ENCODE measurements at regions not wholly inside any gene's neighbourhood (a gene's known extent, or its start where the extent isn't known, plus 50 kb on each side); places are given as distances from the start of the nearest gene placed in this dataset.
"Not testable (repeated sequence)": the region's sequence is repeated elsewhere in the genome, so short reads cannot be mapped to it uniquely, and the experiment has no call there.

- DNase-seq: no peak
Measured at GRCh38 chr3:170814822-170815221, 55.2 kb downstream of the RPL22L1 start.

DNA sequence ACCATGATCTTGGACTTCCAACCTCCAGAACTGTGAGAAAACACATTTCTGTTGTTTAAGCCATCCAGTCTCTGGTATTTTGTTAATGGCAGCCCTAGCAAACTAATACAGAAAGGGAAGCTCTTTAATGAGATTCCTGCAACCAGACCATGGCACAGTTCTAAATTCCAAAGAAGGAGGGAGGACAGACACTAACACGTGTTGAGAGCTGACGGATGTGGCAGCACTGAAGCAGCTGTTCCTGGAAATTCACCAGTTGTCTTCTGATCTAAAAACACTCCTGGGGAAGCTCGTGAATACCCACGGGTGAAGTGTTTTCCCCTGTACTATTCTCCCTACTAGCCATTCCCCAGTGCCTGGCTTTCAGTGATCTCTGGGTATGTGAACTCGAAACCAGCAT is 56.7 kb downstream of the RPL22L1 start:
- DNase-seq: no peak

DNA sequence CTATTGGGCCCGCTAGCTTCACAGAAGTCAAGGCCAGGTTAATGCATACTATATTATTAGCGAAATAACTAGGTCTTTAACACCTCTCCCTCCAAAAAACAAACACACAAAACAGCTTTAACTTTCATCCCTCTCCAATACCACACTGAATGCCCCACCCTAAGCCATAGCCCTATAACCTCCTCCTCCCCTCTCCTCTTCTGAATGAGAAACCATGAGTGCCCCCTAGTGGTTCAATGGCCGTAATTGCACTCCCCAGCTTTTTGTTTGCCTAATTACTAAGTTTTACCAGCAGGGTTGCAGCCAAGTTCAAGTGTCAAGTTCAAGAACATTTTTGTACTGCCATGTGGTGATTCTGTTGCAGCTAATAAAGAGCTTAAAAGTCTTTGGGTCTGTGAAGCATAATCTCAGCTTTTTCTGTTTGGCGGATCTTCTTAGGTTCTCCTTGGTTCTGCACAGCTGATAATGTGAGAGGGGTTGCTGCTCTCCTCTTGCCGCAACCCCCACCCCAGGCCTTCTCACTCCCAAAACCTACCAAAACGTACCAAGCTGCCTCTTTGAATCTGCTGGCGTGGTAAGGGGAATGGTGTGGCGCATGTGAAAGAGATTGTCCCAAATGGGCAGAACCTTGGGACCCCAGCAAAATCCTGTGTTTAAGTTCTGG is 57.9 kb downstream of the RPL22L1 start:
- DNase-seq: peak; percentile 59 to 76

- no peak for DNase-seq
Measured at GRCh38 chr3:170811515-170811914, 58.5 kb downstream of the RPL22L1 start.

- DNase-seq: no peak
Measured at GRCh38 chr3:170809975-170810357, 60.0 kb downstream of the RPL22L1 start.

DNA sequence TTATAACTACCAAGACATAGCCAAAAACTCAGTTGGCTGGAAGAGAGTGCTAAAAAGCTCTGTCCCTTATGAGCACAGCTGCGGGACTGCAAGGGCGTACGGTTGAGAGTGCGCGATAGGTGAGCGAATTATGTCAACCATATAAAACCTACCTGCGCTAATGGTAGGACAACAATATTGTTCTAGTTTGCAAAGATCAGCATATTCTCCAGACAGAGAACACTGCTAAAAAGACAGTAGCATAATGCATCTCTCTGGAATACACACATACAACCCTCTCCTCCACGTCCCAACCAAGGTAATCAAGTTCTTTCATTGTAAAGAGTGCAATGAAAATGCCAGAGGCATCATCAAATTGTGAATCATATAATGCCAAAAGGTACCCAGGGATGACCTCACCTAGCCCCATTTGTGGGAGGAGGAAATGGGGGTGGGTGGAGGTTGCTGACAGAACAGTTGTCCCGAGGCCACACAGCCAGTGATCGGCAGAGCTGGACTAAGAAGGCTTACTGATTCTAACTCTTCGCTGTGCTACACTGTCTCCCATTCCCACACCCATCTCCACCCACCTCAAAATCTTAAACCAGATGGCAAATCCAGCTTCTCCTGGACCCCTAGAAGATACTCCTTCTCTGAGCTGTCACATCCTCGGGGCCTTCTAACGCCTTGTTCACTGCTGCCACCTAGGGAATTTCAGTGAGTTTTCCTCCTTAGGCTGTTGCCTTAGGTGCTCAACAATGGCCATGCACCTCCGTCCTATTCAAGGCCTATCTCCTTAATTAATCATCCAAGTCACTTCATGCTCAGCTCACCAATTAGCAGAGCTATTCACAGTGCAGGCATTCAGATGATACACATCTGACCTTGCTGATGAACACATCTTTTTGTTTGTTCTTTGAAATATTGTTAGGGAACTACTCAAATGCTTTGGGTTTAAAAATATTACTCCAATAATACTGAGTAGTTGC is 60.7 kb downstream of the RPL22L1 start:
- peak in 1 of 2 donors; percentile 27 for DNase-seq

GRCh38 chr3:170808041-170808440 is 62.0 kb downstream of the RPL22L1 start:
- DNase-seq: no peak

DNA sequence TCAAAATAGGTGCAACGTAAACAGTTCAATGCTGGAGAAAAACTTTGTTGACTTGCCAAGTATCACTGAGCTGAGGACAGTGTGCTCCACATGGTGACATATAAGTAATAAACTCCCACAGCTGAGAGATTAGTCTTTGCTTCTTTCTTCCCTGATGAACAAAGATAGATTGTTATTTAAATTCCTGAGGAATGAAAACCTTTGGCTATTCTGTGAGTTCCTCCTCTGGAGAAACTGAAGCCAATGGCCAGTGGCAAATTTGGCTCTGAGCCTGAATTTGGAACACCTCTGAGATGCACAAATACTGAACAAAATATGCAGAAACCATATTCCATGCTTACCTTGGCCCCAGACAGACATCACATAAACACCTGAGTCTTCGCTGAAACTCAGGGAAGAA is 63.3 kb downstream of the RPL22L1 start:
- no peak for DNase-seq

DNA sequence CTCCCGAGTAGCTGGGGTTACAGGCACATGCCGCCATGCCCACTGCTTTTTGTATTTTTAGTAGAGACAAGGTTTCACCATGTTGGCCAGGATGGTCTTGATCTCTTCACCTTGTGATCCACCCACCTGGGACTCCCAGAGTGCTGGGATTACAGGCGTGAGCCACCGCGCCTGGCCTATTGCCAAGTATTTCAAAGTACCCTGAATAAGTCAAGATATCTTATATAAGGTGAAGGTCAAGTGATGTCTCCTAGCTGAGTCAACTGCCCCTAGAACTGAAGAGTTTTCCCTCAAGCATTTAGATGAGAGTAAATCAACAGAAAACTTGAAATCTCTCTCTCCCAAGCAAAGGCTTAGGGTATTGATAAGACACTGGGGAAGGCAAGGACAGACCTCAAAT is 63.9 kb downstream of the RPL22L1 start:
- DNase-seq: no peak

DNA sequence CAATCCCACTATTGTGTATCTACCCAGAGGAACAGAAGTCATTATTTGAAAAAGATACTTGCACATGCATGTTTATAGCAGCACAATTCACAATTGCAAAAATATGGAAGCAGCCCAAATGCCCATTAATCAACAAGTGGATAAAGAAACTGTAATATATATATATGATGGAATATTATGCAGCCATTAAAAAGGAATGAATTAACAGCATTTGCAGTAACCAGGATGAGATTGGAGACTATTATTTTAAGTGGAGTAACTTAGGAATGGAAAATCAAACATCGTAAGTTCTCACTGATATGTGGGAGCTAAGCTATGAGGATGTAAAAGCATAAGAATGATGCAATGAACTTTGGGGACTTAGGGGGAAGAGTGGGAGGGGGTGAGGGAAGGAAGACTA is 64.7 kb downstream of the RPL22L1 start:
- not testable (repeated sequence) for DNase-seq

DNA sequence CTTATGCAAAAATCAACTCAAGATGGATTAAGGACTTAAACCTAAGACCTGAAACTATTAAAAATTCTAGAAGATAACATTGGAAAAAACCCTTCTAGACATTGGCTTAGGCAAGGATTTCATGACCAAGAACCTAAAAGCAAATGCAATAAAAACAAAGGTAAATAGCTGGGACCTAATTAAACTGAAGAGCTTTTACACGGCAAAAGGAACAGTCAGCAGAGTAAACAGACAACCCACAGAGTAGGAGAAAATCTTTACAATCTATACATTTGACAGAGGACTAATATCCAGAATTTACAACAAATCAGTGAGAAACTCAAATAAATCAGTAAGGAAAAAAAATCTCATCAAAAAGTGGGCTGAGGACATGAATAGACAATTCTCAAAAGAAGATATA is 65.4 kb downstream of the RPL22L1 start:
- DNase-seq: not testable (repeated sequence)

GRCh38 chr3:170804078-170804477 is 65.9 kb downstream of the RPL22L1 start:
- DNase-seq: no peak

- DNase-seq: no peak
Measured at GRCh38 chr3:170802164-170803151, 67.5 kb downstream of the RPL22L1 start.

DNA sequence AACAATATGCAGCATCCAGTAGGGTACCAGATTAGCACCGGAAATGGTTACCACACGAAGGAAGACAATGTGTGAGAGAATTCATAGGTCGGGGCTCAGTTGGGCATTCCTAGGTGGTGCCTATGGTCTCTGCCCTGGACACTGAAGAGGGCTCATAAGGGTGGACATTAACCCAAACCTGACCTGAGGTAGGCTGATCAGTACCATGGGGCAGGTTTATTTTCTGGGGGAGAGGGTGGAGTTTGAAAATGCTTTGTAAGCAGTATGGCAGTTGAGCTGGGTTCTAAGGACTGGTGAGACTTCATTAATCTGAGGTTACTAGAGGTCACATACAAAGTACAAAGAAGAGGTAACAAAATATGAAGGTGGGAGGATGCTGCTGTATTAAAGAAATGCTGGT is 68.4 kb downstream of the RPL22L1 start:
- DNase-seq: no peak

- DNase-seq: not testable (repeated sequence)
Measured at GRCh38 chr3:170800275-170800674, 69.7 kb downstream of the RPL22L1 start.

GRCh38 chr3:170799009-170799408 is 71.0 kb downstream of the RPL22L1 start:
- no peak for DNase-seq

DNA sequence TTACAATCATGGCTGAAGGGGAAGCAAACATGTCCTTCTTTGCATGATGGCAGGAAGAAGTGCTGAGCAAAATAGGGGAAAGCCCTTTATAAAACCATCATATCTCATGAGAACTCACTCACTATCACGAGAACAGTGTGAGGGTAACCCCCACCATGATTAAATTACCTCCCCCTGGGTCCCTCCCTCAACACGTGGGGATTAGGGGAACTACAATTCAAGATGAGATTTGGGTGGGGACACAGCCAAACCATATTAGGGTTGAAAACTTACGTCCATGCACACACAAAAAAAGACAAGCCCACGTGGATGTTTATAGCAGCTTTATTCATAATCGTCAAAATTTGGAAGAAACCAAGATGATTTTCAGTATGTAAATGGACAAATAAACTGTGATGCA is 72.3 kb downstream of the RPL22L1 start:
- DNase-seq: no peak

GRCh38 chr3:170792471-170792870 is 77.5 kb downstream of the RPL22L1 start:
- DNase-seq: no peak

DNA sequence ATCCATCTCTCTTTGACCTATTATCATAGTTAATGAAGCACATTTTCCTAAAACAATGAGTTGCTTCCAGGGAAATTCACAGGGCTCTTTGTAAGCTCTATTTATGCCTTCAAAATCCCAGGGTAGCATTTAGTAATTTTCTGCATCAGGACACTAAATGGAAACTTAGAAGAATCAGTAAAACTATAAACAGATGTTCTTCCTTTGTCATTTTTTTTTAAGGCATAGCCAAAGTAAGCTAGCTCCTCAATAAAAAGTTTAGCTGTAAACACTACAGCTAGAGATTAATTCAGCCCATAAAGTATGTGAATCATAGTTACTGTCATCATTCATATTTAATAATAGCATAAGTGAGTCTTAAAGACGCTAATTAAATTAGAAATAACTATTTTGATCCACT is 79.3 kb downstream of the RPL22L1 start:
- no peak for DNase-seq

- no peak for DNase-seq
Measured at GRCh38 chr3:170787464-170787863, 82.5 kb downstream of the RPL22L1 start.

GRCh38 chr3:170785454-170785853 is 84.5 kb downstream of the RPL22L1 start:
- DNase-seq: no peak

DNA sequence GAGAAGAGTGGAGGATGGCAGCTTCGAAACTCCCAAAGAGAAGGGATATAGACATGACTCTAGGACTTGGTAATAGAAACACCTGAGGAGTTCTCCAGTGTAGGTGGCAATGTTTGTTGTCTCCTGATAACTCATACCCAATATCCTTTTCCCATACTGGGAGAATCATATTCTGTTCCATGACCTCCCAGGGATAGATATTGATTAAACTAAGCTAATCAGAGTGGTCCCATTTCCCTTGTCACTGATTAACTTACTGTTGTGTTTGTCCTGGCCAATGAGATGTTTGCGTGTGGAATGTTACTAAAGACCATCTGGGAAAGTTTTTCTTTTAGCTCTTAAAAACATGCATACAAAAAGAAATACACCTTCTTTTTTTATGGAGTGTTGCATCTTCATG is 85.6 kb downstream of the RPL22L1 start:
- DNase-seq: no peak

Measured in right lung (tissue), 2 donors.